GM19463 (cell line): ENCODE measurements at regions not wholly inside any gene's neighbourhood (a gene's known extent, or its start where the extent isn't known, plus 50 kb on each side); places are given as distances from the start of the nearest gene placed in this dataset.

Experiments
- ATAC-seq: cut with Tn5 transposase; IDR thresholded peaks from one replicate; pipeline ENCODE4 v1.9.1; 2021; ENCODE audit warnings: mild to moderate bottlenecking, moderate library complexity; ENCODE audit not compliant: unreplicated experiment

DNA sequence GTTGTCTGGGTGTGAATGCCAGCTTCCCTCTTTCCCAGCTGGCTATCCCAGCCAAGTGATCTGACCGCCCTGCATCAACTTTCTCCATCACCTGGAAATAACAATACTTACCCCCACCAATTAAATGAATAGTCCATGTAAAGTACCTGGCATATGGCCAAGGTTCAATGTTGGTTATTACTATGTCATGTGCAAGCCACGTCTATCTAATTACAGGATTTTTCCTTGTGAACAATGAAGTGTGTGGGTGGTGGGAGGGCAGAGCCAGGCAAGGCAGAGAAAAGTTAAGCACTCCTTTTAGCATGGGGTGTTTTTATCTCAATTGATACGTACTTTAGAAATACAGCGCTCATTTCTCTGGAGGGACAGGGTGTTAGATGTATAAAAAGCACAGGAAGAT is 121.1 kb downstream of the NHLRC3 start:
- no peak for ATAC-seq

DNA sequence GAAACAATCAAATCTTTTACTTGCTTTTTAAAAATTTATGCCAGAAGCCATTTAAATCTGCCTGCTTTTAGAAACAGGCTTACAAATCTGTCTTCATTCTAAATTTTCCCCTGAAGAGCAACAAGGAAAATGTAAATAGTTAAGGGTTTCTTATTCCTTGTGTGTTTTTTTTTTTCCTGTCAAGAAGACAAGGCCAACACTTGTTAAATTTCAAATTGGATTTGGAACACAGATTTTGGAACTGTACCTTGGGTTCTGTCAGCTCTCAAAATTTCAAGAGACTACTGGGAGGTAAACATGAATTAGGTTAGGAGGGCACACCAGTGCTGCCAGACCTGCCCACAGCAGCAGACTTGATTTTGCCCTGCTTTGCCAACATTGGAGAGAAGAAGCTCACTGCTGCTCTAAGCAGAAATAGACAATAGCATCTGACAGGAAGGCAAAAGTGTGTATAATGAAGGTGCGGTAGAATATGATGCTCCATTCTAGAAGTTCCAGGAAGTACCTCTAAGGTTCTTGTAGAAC is 121.7 kb downstream of the NHLRC3 start:
- no peak for ATAC-seq

DNA sequence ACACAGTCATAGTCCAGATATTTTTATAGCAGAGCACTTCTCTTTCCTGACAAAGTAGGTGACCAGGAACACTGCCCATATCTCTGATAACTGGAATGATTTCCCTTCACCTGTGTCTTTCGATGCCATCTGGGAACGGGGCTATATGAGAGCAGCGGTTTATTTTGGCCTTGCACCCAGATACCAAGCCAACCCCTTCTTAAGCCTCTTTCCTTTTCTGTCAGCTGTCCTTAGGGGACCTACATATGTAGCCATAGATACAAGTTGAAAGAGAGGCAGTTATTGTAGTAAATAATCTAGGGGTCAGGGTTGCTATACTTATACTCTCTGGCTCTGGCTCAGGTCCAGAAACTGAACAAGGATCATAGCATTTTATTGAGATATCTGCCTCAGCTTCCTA is 128.8 kb downstream of the NHLRC3 start:
- no peak for ATAC-seq

DNA sequence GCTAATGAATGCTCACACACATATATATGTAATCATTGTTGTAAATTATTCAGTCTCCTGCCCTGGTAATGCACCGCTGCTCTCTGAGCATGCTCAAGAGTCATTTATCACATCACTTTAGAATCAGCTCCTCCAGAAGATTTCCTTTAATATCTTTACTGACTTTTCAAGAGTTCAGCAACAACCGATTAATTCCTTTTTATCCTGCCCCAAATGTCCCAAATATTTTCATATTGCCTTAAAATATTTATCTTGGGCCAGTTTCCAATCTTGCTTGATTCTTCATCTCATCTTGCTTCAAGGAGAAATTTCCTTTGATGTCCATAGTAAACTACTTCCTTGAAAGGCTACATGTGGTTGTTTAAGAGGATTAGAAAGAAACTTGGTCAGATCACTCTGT is 132.5 kb downstream of the NHLRC3 start:
- ATAC-seq, result no peak

DNA sequence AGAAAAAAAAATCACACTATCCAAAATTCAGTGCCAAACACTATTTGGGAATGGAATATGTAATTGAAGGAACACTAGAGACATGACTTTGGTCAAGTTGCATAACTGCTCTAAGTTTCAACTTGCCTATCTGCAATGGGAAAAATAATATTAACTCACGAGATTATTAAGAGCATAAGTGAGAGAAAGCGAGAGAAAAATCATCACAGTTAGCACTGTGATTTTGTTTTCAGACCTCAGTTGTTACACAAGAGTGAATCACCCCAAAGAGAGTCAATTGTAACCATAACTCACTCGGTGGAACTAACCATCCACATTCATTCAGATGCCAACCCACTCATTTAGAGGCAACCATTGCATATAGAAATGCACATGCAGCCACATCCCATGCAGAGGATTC is 147.1 kb downstream of the NHLRC3 start:
- ATAC-seq, result no peak

DNA sequence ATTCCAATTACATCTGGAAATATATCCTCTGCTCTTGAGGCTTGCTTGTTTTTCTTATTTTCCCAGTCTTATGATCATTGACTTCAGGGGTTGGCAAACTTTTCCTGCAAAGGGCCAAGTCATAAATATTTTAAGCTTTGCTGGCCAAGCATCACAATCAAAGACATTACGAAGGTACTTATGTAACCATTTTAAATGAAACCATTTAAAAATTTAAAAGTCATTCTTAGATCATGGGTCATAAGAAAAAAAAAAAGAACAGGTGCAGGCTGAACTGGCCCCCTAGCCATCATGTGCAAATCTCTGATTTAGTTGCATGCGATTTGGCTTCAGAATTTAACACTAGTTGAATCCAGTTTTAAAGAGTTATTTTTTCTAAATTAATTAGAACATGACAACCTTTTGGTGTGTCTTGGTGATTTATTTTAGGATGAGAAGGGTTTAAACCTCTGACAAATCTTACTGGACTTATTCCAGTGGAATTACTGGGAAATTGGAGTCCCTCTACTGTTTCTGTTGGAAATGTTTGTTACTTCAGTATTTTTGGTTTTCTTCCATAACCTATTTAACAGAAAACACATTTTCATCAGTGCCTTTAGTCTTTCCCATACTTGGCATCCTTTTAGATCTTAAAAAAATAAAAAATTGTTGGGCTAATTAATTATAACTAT is 148.1 kb downstream of the NHLRC3 start:
- no peak for ATAC-seq

DNA sequence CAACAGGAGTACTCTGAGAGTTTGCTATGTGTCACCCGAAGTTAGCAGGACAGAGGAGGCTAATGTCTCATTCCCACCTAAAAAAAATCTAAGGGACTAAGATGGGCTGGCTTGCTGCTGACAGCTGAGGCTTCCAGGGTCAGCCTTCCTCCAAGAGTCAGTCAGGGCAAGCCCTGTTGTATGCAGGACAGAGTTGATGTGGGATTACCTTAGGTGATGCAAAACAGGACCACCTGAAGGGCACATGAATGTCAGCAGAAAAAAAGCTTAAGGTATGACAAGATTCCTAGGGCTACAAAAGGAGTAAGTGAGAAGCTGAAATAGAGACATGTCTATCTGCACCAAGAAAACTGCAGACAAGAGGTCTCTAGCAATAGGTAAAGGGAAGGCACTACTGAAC is 151.5 kb downstream of the NHLRC3 start:
- no peak for ATAC-seq

DNA sequence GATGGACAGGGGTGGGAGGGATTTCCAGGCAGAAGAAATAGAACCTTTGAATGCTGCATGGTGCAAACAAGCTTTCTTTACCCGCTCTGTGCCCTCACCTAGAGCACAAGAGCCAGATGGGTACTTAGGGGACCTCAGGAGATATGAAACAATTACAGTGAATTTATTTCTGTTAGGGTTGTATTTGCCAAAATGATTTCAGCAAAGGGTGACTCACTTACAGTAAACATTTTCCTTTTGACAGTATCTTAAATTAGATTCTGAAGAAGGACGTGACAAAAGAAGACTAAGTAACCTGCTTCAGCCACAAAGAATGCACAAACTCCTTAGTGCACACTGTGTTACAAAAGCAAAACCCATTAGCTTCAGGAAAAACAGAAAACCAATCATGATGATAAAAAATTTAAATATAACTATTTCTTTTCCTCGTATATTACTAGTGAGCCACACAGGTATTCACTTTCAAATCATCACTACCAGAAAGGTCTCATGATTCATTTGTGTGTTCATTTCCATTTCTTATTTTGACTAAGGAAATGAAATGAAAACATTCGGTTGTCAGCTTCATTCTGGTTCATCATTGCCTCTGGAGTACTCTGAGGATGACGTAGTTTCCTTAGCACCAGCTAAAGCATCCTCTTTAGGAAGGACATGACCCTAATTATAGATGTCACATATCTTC is 158.8 kb downstream of the NHLRC3 start:
- peak; percentile 73 for ATAC-seq

DNA sequence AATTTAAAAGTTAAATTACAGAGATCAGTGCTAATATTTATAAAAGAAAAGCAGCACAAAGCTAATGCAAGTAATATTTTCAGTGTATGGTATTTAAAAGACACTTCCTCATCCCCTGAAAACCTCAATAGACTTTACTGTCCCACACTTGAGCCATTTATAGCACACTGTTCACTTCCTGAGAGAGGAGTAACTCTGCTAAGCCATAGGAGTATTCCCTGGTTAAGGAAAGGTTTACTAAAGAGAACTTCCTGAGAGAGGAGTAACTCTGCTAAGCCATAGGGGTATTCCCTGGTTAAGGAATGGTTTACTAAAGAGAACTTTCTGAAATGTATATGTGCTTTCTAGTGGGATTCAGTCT is 159.4 kb downstream of the NHLRC3 start:
- ATAC-seq, result peak; percentile 13

DNA sequence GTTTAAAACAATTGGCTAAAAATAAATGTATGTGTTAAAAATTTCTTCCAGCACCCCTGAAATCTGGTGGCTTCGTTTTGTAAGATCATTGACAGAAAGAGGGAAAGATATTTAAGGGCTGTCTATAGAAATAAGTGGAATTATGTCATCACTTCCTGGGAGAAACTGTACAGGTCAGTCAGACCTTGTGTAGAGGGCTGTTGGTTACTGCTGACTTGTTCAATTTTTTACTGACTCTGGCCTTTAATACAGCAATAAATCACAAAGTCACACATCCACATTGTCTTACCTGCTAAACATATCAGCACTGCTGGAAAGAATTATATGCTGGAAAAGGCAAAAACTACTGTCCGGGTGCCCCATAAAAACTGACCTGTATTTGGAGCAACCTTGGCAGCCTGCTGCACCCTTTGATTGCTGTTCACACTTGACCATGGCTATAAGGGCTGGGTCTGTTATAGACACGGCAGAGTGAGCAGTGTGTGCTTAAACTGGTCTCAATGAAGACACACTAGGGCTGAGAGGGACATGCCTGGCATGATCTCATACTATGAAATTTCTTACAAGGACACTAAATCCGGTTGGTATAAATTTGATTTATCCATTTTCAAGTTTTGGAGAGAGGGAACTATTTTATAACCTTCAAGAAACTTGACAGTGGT is 162.1 kb downstream of the NHLRC3 start:
- no peak for ATAC-seq

DNA sequence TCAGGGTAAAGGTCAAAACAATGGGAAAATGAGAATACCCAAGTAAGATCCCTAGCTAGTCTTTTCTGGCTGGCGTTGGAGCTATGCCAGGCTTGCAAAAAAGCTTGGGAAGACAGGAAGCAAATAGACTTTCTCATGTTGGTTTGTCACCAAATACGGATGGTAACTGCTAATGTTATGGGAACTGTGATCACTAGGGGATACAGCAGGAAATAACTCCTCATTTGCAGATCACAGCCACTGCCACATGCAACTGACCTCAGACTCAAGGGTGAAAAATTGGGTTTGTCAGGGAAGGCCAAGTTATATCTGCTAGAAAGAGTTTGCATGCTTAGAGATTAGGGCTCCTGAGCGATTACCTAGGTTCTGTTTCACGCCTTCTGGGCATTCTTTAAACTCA is 162.9 kb downstream of the NHLRC3 start:
- ATAC-seq, result no peak

DNA sequence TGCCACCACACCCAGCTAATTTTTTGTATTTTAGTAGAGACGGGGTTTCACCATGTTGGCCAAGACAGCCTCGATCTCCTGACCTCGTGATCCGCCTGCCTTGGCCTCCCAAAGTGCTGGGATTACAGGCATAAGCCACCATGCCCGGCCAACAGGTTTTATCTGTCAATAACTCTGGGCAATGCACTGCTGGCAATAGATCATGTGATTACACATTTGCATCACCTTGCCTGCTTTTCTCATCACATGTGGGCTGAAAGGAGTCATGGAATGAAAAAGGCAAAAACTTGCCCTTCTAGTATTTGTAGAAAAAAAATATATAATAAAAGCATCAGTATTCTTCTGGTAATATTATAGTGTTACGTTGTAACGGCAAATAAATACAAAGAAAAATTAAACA is 164.5 kb downstream of the NHLRC3 start:
- no peak for ATAC-seq

DNA sequence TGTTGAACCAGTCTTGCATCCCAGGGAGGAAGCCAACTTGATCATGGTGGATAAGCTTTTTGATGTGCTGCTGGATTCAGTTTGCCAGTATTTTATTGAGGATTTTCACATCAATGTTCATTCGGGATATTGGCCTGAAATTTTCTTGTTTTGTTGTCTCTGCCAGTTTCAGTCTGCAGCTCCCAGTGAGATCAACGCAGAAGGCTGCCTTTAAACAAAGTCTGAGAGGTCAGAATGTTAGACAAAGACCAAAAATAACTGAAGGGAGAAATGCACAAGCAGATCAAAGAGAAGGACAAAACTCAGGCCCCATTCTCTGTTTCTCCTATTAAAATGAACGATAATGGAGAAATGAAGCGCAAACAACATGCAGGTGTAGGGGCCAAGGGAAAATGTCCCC is 170.4 kb downstream of the NHLRC3 start:
- ATAC-seq, result no peak

DNA sequence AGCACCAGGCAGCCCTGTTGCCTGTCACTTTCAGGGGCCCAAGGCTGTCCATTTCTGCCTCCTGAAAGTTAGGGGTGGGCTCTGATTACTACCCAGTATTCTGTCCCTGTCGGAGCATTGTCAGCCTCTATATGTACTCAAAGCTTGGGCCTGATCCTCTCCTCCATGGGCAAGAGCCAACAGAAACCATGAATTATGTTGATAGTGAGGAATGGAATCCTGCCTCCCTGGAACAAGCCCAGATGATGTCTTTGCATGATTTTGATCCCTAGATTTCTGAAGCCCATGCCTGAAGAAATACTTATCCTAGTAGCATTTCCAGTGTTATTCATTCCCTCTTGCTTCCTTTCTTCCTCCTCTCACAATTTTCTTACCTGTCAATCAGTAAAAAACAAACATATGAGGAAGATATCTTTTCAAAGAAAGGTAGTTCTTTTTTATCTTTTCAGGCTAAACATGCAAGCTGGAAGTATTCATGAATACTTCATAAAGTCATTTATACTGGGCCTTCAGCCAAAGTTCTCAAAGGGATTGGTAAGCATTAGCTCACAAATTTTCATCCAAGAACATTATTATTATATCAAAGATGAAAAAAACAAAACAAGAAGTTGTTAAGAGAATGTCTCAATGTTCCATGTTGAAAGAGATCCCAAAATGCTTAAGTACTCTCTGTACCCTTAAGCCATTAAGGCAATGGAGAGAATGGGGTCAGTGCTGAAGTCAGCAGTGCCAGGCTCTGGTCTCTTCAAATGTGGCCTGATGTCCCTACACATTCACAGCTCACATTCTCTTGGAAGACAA is 171.7 kb downstream of the NHLRC3 start:
- ATAC-seq, result no peak

DNA sequence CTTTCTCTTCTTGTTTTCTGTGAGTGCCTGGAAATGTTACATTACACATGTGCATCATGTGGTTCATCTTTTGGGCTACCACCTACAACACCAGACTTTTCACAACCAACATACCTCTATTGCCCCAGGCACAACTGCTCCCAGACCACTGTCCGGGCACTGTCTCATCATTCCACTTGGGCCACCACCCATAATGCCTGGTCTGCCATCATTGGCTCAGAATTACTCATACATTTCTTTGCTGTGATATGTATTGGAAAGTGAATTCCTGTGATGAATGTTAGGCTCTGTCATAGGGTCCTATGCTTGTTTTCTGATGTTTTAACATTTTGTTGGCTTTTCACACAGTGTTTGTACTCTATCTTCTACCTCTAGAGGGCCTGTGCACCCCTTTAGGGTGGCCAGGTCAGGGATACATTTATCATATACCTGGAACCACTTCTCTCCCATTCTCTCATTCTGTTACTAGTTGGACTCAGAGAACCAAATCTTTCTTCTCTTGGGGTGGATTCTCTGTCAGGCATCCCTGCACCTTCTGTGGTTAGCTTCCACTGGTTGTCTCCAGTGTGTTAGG is 172.8 kb downstream of the NHLRC3 start:
- ATAC-seq, result no peak

DNA sequence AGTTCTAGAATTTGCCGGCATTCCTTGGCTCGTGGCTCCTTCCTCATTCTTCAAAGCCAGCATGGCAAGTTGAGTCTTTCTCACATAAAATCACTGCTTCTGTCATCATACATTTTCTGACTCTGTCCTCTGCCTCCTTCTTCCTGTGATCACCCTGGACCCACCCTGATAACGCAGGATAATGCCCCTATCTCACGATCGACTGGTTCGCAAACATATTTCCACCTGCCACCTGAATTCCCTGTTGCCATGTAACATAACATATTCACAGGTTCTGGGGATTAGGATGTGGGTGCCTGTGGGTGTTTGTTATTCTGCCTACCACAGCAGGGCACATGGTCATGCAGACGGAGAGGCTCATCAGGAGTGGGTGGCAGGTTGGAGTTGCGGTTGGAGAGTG is 177.7 kb downstream of the NHLRC3 start:
- no peak for ATAC-seq

DNA sequence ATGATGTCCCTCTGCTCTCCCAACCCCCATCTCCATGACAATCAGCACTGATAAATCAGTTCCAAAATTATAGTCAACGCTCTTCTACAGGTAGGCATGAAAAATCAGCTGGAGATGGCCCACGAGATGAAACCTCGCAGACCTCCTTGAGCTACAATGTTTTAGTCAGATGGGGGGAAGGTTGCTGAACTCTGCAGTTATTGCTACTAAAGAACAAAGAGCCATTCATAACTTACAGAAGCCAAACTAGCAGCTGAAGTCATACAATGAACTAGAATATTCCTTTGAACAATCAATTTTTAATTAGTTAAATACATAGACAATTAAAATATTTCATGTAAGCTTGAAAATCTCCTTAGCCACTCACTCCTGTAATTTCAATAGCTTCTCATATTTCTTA is 179.2 kb downstream of the NHLRC3 start:
- ATAC-seq, result no peak

DNA sequence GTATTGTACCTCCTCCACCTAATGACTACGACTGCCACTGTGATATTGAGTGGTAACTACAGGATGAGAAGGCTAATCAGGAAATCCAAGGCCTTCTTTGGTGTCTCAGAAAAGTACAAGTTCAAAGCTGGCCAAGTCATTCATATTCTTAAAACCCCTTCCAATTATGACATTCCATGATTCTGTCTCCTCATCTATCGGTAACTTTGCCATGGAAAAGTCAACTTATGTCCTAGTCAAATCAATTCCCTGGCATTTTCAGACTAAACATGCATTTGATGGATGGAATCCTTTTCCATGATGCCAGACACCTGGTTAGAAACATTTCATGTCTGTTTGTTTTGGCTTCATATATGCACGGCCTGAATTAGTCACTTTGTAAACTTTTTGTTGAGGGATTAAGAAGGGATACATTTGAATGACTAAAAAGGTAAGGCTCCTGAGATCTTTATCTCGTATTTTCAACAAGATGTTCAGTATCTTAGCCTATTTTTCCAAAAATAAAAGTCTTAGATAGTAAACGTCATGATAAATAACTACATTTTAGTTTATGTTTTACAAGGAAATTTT is 186.5 kb downstream of the NHLRC3 start:
- ATAC-seq, result no peak

DNA sequence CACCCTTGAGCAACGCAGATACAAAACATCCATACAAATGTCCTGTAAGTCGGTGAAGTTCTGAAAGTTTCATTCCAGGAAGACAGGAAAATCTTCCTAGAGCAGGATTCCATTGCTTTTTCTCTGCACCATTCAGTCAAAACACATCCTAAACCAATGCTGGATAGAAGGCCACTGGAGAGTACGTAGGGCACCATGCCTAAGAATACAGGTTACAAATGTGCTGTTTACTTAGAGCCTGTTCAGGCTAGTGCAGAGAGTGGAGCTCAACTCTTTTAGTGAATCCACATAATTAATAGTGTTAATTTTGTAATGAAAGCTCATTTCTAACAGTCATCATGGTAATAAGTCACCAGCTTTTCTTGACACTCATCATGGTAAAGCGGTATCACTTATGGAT is 187.6 kb downstream of the NHLRC3 start:
- ATAC-seq, result no peak

DNA sequence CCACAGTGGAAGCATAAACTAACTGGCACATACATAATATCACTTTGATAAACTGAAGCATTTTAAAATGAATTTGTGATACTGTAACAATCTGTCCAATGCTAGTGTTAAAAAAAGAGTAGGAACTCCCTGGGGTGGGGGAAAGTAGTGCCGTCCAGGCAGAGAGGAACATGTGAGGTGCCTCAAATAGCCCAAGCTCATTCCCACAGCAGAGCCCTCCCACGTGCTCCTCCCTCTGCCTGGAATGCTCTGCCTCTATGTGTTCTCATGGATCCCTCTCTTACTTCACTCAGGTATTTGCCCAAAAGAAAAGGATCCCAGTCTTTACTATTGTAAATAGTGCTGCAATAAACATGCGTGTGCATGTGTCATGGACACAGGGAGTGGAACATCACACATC is 188.1 kb downstream of the NHLRC3 start:
- no peak for ATAC-seq
